ENCODE measurements at regions not wholly inside any gene's neighbourhood (a gene's known extent, or its start where the extent isn't known, plus 50 kb on each side); places are given as distances from the start of the nearest gene placed in this dataset.

DNA sequence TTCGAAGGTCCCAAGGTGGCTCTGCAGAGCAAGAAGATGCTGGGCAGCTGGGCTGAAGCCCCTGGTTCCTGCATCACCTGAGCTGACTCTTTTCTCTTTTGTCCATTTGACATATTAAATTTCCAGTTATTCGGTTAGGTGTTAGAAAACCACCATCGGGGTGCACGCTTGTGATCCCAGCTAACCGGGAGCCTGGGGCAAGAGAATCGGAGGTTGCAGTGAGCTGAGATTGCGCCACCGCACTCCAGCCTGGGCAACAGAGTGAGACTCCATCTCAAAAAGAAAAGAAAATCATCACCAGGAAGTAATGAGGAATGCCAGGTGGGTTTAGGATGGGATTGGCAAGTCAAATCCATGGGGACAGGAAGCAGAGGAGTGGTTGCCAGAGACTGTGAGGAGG is 76.3 kb upstream of the ZC3H12A start:
- TF ChIP-seq, protein P1, sequence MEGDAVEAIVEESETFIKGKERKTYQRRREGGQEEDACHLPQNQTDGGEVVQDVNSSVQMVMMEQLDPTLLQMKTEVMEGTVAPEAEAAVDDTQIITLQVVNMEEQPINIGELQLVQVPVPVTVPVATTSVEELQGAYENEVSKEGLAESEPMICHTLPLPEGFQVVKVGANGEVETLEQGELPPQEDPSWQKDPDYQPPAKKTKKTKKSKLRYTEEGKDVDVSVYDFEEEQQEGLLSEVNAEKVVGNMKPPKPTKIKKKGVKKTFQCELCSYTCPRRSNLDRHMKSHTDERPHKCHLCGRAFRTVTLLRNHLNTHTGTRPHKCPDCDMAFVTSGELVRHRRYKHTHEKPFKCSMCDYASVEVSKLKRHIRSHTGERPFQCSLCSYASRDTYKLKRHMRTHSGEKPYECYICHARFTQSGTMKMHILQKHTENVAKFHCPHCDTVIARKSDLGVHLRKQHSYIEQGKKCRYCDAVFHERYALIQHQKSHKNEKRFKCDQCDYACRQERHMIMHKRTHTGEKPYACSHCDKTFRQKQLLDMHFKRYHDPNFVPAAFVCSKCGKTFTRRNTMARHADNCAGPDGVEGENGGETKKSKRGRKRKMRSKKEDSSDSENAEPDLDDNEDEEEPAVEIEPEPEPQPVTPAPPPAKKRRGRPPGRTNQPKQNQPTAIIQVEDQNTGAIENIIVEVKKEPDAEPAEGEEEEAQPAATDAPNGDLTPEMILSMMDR (conservative IDR thresholded peaks at IDR 0.05): no peak
- TF ChIP-seq ZFX (IDR thresholded peaks at IDR 0.05): no peak
